Upper lobe of right lung (tissue), 1 donor: ENCODE measurements at regions not wholly inside any gene's neighbourhood (a gene's known extent, or its start where the extent isn't known, plus 50 kb on each side); places are given as distances from the start of the nearest gene placed in this dataset.
"Not testable (repeated sequence)": the region's sequence is repeated elsewhere in the genome, so short reads cannot be mapped to it uniquely, and the experiment has no call there.

Experiments used
- ATAC-seq: fragments of 200-7000 bp; cut with Tn5 transposase; one replicate; pipeline ENCODE4 v1.9.1; 2020; ENCODE audit warnings: mild to moderate bottlenecking, moderate library complexity
- DNase-seq: peaks from one replicate; pipeline ENCODE4 v3.0.0-alpha.2; 2020
- H3K27ac ChIP-seq: fragments of 200-600 bp; one replicate; pipeline ENCODE4 v1.8.0; 2022
- H3K27me3 ChIP-seq: fragments of 200-600 bp; one replicate; pipeline ENCODE4 v1.8.0; 2022; ENCODE audit warnings: mild to moderate bottlenecking
- H3K36me3 ChIP-seq: fragments of 200-600 bp; one replicate; pipeline ENCODE4 v1.8.0; 2022
- H3K4me1 ChIP-seq: fragments of 200-600 bp; one replicate; pipeline ENCODE4 v1.8.0; 2022
- H3K4me3 ChIP-seq: fragments of 200-600 bp; one replicate; pipeline ENCODE4 v1.8.0; 2022; ENCODE audit warnings: mild to moderate bottlenecking
- H3K9me3 ChIP-seq: fragments of 200-600 bp; one replicate; pipeline ENCODE4 v1.8.0; 2022
- CTCF ChIP-seq: fragments of 200-600 bp; IDR thresholded peaks from one replicate; pipeline ENCODE4 v1.8.0; 2022; ENCODE audit warnings: antibody characterized with exemption
- intact Hi-C: fragments of 100-400 bp; cut with DNase I; formaldehyde crosslinking; loops from one replicate; pipeline ENCODE4 v1.11.0; 2022
- donor health status: DM: no; HTN: yes; CAD: no; lungs with severe emphysema.

- no peaks in the 10 kb centered on the region for H3K9me3 ChIP-seq
- no peak overlapping the region for H3K4me3 ChIP-seq
- DNase-seq: no peak
- no peak for TF ChIP-seq CTCF
- intact Hi-C loops: no loop called here
- H3K27ac ChIP-seq: no peak overlapping the region
- no peaks in the 10 kb centered on the region for H3K36me3 ChIP-seq
- H3K4me1 ChIP-seq: no peaks in the 10 kb centered on the region
- no peak for ATAC-seq
- H3K27me3 ChIP-seq: no peaks in the 10 kb centered on the region
Observed at GRCh38 chr2:14996351-14997014, 364.0 kb downstream of the LRATD1 start.

GRCh38 chr2:14998546-14998945 lies 366.0 kb downstream of the LRATD1 start:
- Histone ChIP-seq H3K4me1 (no peaks in the 10 kb centered on the region), H3K4me3 (no peak overlapping the region), H3K36me3 (no peaks in the 10 kb centered on the region), H3K27ac (no peak overlapping the region), H3K9me3 (no peaks in the 10 kb centered on the region), H3K27me3 (no peaks in the 10 kb centered on the region)
- ATAC-seq (no peak), DNase-seq (no peak)
- intact Hi-C loops: no loop called here
- TF ChIP-seq CTCF: no peak

- no peak for TF ChIP-seq CTCF
- Histone ChIP-seq H3K27me3 (no peaks in the 10 kb centered on the region), H3K4me3 (no peak overlapping the region), H3K4me1 (no peaks in the 10 kb centered on the region), H3K9me3 (no peaks in the 10 kb centered on the region), H3K27ac (no peak overlapping the region), H3K36me3 (no peaks in the 10 kb centered on the region)
- no peak for ATAC-seq
- DNase-seq: no peak
- intact Hi-C loops: no loop called here
Observed at GRCh38 chr2:14999114-14999661, 366.7 kb downstream of the LRATD1 start.

GRCh38 chr2:15002519-15002918 lies 370.0 kb downstream of the LRATD1 start:
- DNase-seq, H3K36me3 ChIP-seq, ATAC-seq, H3K4me3 ChIP-seq, intact Hi-C loops, H3K9me3 ChIP-seq, H3K27me3 ChIP-seq, H3K27ac ChIP-seq, H3K4me1 ChIP-seq: not testable (repeated sequence)

- H3K27ac ChIP-seq: no peak overlapping the region
- H3K27me3 ChIP-seq: no peaks in the 10 kb centered on the region
- TF ChIP-seq CTCF: no peak
- intact Hi-C loops: no loop called here
- H3K36me3 ChIP-seq: no peaks in the 10 kb centered on the region
- no peaks in the 10 kb centered on the region for H3K4me1 ChIP-seq
- ATAC-seq: no peak
- DNase-seq: no peak
- no peaks in the 10 kb centered on the region for H3K9me3 ChIP-seq
- no peak overlapping the region for H3K4me3 ChIP-seq
Observed at GRCh38 chr2:15006667-15007066, 374.1 kb downstream of the LRATD1 start.

- Histone ChIP-seq H3K4me1 (no peaks in the 10 kb centered on the region), H3K9me3 (no peaks in the 10 kb centered on the region), H3K27me3 (no peaks in the 10 kb centered on the region), H3K4me3 (no peak overlapping the region), H3K27ac (no peak overlapping the region), H3K36me3 (no peaks in the 10 kb centered on the region)
- ATAC-seq (no peak), DNase-seq (no peak)
- TF ChIP-seq CTCF: no peak
- intact Hi-C loops: no loop called here
Observed at GRCh38 chr2:15009681-15010080, 377.2 kb downstream of the LRATD1 start.
